GM11168 (cell line): ENCODE measurements at regions not wholly inside any gene's neighbourhood (a gene's known extent, or its start where the extent isn't known, plus 50 kb on each side); places are given as distances from the start of the nearest gene placed in this dataset.

ENCODE experiments used
- in situ Hi-C: fragments of 300-500 bp; cut with MboI; formaldehyde crosslinking; loops from one replicate; pipeline ENCODE4 v1.12.0; 2022; ENCODE audit warnings: low sequenced_read_pairs; ENCODE audit not compliant: unreplicated experiment

DNA sequence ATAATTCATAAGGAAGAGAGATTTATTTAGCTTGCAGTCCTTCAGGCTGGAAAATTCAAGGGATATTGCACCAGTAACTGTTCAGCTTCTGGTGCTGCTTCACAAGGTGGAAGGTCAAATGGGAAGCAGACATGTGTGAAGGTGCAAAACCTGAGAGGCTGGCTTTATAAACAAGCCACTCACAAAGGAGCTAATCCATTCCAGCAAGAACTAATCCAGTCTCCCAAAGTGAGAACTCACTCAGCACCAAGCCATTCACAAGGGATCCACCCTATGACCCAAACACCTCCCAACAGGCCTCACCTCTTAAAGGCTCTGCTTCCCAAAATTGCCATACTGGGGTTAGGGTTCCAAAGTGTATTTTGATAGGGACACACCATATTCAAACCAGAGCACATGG is 1018.4 kb upstream of the ACVR2A start:
- in situ Hi-C loops = no loop called here

GRCh38 chr2:146821836-146822316 is 1023.0 kb upstream of the ACVR2A start:
- in situ Hi-C loops = no loop called here

DNA sequence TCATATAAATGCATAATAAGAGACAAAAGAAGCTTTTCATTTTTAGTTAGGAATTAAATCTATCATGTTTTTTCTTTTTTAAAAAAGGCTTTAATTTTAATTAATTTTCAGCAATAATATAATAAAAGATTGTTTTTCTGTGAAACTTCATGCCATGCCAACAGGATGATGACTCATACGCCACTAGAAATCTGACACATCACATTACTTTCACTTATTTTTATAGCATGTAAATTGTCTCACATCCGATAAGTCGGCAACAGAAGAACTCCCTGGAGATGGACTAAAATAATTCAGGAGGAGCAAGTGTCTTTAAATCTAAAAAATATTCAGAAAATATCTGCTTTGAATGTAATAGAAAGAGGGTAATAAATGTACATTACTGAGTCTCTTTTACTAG is 1024.2 kb upstream of the ACVR2A start:
- in situ Hi-C loops = no loop called here

DNA sequence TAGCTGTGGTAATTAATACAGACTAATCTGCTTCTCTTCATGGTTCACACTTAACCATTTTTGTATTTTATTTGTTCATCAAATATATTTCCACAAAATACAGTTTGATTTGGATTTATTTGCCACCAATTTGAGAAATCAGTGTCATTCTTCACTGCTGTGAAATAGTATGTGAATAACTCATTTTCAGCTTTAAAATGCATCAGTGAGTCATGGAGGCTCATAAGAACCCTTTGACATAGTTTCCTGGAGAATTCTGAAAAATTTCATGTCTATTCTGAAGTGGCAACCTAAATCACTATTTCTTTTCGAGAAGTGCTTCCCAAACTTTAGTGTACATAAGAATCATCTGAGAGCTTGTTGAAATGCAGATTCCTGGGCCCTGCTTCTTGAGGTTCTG is 1026.7 kb upstream of the ACVR2A start:
- in situ Hi-C loops = no loop called here

DNA sequence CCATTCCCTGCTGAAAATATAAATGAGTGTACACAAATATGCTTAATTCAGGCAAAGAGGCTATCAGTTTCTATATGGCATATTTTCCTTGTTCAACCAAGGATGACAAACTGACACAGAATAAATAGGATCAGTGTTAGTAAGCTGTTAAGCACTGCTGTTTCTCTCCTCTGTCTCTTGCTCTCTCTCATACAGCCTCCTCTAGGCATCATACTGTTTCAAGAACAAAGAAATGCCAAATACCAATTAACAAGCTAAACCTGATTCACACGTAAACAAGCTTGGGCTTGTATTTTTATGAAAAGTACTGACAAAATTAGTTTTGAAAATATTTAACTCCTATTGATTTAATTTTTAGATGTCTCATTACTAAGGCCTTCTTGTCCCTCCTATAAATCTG is 1027.2 kb upstream of the ACVR2A start:
- in situ Hi-C loops = no loop called here

DNA sequence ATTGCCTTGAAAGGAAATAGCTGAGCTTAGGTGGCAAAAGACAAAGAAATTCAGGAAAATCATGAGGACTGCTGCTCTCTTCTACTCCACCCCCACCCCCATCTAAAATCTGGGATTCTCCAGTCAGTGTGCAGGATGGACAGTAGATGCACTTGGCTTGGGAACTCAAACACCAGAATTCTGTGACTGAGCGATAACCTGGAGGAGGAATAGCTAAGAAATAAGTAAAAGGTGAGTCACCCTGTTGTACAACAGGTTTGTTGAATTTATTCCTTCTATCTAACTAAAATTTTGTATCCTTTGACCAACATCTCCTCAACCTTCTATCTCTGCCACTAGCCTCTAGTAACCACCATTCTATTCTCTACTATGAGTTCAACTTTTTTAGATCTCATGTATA is 1029.9 kb upstream of the ACVR2A start:
- in situ Hi-C loops = no loop called here

GRCh38 chr2:146807568-146808168 is 1037.2 kb upstream of the ACVR2A start:
- in situ Hi-C loops = no loop called here

DNA sequence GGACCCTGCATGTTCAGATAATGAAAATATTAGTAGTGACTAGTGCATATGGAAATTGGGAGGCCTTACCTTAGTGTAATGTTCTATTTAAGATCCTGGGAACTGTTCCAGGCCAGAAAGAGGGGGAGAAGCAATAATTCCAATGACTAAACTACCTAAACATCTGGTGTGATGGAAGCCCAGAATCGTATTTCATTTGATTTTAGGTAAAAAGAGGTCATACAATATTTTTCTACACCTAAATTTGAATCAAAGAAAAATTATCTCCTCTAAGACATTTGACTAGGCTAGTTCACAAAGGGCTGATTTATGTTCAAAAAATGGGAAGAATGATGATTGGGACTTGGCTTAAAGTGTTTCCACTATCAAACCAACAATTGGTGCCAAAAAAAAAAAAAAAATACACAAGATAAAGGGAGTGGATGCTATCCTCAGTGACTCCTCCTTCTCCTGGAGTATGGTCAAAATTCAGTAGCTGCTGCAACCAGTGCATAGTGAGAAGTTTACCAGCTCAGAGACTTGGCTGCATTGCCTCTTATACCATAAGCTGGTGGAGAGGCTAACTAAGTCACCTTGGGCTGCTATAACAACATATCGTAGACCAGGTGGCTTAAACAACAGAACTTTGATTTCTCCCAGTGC is 1038.3 kb upstream of the ACVR2A start:
- in situ Hi-C loops = no loop called here

GRCh38 chr2:146804288-146804687 is 1040.5 kb upstream of the ACVR2A start:
- in situ Hi-C loops = no loop called here

DNA sequence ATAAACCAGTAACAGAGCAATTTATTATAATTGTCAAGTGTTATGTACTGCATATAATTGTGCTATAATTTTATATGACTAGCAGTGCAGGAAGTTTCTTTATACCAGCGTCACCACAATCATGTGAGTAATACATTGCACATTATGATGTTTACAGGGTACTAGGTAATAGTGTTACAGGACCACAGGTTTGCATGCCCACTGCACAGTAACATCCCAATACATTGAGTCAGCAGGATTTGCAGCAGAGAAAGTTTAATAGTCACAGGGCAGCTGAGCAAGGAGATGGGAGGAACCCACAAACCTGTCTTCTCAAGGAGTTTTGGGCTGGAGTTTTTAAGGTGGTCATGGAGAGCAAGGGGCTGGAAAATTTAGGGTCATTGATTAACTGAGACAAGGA is 1042.9 kb upstream of the ACVR2A start:
- in situ Hi-C loops = no loop called here

GRCh38 chr2:146786396-146786795 is 1058.4 kb upstream of the ACVR2A start:
- in situ Hi-C loops = no loop called here

GRCh38 chr2:146785101-146785500 is 1059.7 kb upstream of the ACVR2A start:
- in situ Hi-C loops = no loop called here

GRCh38 chr2:146784602-146785001 is 1060.2 kb upstream of the ACVR2A start:
- in situ Hi-C loops = no loop called here

DNA sequence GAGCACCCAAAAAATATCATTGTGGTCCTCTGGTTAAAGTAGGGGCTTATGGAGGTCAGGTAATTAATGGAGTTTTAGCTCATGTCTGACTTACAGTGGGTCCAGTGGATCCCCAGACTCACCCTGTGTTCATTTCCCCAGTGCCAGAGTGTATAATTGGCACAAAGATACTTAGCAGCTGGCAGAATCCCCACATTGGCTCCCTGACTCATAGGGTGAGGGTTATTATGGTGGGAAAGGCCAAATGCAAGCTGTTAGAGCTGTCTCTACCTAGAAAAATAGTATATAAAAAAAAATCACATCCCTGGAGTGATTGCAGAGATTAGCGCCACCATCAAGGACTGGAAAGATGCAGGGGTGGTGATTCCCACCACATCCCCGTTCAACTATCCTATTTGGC is 1067.6 kb upstream of the ACVR2A start:
- in situ Hi-C loops = no loop called here

GRCh38 chr2:146776596-146776995 is 1068.2 kb upstream of the ACVR2A start:
- in situ Hi-C loops = no loop called here

DNA sequence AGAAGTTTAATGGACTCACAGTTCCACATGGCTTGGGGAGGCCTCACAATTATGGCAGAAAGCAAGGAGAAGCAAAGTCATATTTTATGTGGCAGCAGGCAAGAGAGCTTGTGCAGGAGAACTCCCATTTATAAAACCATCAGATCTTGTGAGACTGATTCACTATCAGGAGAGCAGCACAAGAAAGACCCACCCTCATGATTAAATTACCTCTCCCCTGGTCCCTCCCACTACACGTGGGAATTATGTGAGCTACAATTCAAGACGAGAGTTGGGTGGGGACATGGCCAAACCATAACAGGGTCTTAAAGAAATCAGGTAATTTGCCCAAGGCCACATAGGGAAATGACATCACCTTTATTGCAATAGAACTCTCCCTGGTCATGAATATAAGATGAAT is 1073.3 kb upstream of the ACVR2A start:
- in situ Hi-C loops = no loop called here

- in situ Hi-C loops = no loop called here
These were observed 1080.5 kb upstream of the ACVR2A start for GRCh38 chr2:146764301-146764700.

DNA sequence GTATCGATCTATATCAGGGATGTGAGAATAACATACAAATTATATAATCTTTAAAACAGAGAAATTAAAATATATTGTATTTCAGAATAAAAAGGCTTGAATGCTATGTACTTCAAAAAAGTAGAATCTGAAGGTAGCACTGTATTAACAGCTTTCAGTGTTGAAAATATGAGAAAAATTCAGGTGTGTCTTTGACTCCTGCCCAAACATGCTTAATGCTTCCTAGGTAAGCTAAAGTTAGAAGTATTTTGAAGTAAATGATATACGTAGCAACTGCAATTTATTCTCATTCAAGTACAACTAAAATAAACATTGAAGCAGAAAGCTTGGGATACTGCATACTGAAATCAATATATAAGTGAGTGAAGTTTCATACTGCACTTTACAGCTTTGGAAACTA is 1082.0 kb upstream of the ACVR2A start:
- in situ Hi-C loops = no loop called here

- in situ Hi-C loops = no loop called here
These were observed 1090.2 kb upstream of the ACVR2A start for GRCh38 chr2:146754606-146755005.

GRCh38 chr2:146748046-146748445 is 1096.8 kb upstream of the ACVR2A start:
- in situ Hi-C loops = no loop called here

- in situ Hi-C loops = no loop called here
These were observed 1103.6 kb upstream of the ACVR2A start for GRCh38 chr2:146741260-146741659.

- in situ Hi-C loops = no loop called here
These were observed 1110.0 kb upstream of the ACVR2A start for GRCh38 chr2:146734821-146735190.
